Upper lobe of right lung (tissue), 1 donor: ENCODE measurements at regions not wholly inside any gene's neighbourhood (a gene's known extent, or its start where the extent isn't known, plus 50 kb on each side); places are given as distances from the start of the nearest gene placed in this dataset.

Source experiments
- ATAC-seq: fragments of 200-7000 bp; cut with Tn5 transposase; one replicate; pipeline ENCODE4 v1.9.1; 2020; ENCODE audit warnings: mild to moderate bottlenecking, moderate library complexity
- DNase-seq: peaks from one replicate; pipeline ENCODE4 v3.0.0-alpha.2; 2020
- H3K27ac ChIP-seq: fragments of 200-600 bp; one replicate; pipeline ENCODE4 v1.8.0; 2022
- H3K27me3 ChIP-seq: fragments of 200-600 bp; one replicate; pipeline ENCODE4 v1.8.0; 2022; ENCODE audit warnings: mild to moderate bottlenecking
- H3K36me3 ChIP-seq: fragments of 200-600 bp; one replicate; pipeline ENCODE4 v1.8.0; 2022
- H3K4me1 ChIP-seq: fragments of 200-600 bp; one replicate; pipeline ENCODE4 v1.8.0; 2022
- H3K4me3 ChIP-seq: fragments of 200-600 bp; one replicate; pipeline ENCODE4 v1.8.0; 2022; ENCODE audit warnings: mild to moderate bottlenecking
- H3K9me3 ChIP-seq: fragments of 200-600 bp; one replicate; pipeline ENCODE4 v1.8.0; 2022
- CTCF ChIP-seq: fragments of 200-600 bp; IDR thresholded peaks from one replicate; pipeline ENCODE4 v1.8.0; 2022; ENCODE audit warnings: antibody characterized with exemption
- intact Hi-C: fragments of 100-400 bp; cut with DNase I; formaldehyde crosslinking; loops from one replicate; pipeline ENCODE4 v1.11.0; 2022
- donor health status: DM: no; HTN: yes; CAD: no; lungs with severe emphysema.

- H3K27ac ChIP-seq = no peak overlapping the region
- H3K36me3 ChIP-seq = no peaks in the 10 kb centered on the region
- H3K9me3 ChIP-seq = no peaks in the 10 kb centered on the region
- no peaks in the 10 kb centered on the region for H3K27me3 ChIP-seq
- no peaks in the 10 kb centered on the region for H3K4me1 ChIP-seq
- ATAC-seq = no peak
- TF ChIP-seq CTCF = no peak
- H3K4me3 ChIP-seq = no peak overlapping the region
- intact Hi-C loops = no loop called here
- DNase-seq = no peak
Measured at GRCh38 chr7:42768045-42768444, 143.8 kb downstream of the C7orf25 start.

GRCh38 chr7:42766782-42767423 lies 145.0 kb downstream of the C7orf25 start:
- DNase-seq (no peak), ATAC-seq (no peak)
- Histone ChIP-seq H3K4me1 (no peaks in the 10 kb centered on the region), H3K4me3 (no peak overlapping the region), H3K27me3 (no peaks in the 10 kb centered on the region), H3K9me3 (no peaks in the 10 kb centered on the region), H3K36me3 (no peaks in the 10 kb centered on the region), H3K27ac (no peak overlapping the region)
- no peak for TF ChIP-seq CTCF
- intact Hi-C loops = no loop called here

- Histone ChIP-seq H3K4me1 (no peaks in the 10 kb centered on the region), H3K36me3 (no peaks in the 10 kb centered on the region), H3K9me3 (no peaks in the 10 kb centered on the region), H3K4me3 (no peak overlapping the region), H3K27ac (no peak overlapping the region), H3K27me3 (no peaks in the 10 kb centered on the region)
- ATAC-seq = no peak
- intact Hi-C loops = no loop called here
- no peak for TF ChIP-seq CTCF
- no peak for DNase-seq
Measured at GRCh38 chr7:42765931-42766330, 145.9 kb downstream of the C7orf25 start.

- ATAC-seq (no peak), DNase-seq (no peak)
- intact Hi-C loops = no loop called here
- no peaks in the 10 kb centered on the region for H3K4me1 ChIP-seq
- H3K27me3 ChIP-seq = no peaks in the 10 kb centered on the region
- no peak for TF ChIP-seq CTCF
- no peaks in the 10 kb centered on the region for H3K9me3 ChIP-seq
- H3K27ac ChIP-seq = no peak overlapping the region
- no peak overlapping the region for H3K4me3 ChIP-seq
- H3K36me3 ChIP-seq = no peaks in the 10 kb centered on the region
Measured at GRCh38 chr7:42763137-42763551, 148.7 kb downstream of the C7orf25 start.

- intact Hi-C loops = no loop called here
Measured at GRCh38 chr7:42761486-42761885, 150.4 kb downstream of the C7orf25 start.

More at GRCh38 chr7:42761486-42761885, 150.4 kb downstream of the C7orf25 start:
- TF ChIP-seq CTCF = no peak
- Histone ChIP-seq H3K27me3 (no peaks in the 10 kb centered on the region), H3K4me3 (no peak overlapping the region), H3K36me3 (no peaks in the 10 kb centered on the region), H3K4me1 (no peaks in the 10 kb centered on the region), H3K9me3 (no peaks in the 10 kb centered on the region), H3K27ac (no peak overlapping the region)
- ATAC-seq (no peak), DNase-seq (no peak)
